Activated CD4-positive, alpha-beta T cell treated with anti-CD3 and anti-CD28 coated beads for 36 hours (primary cell): ENCODE measurements at regions not wholly inside any gene's neighbourhood (a gene's known extent, or its start where the extent isn't known, plus 50 kb on each side); places are given as distances from the start of the nearest gene placed in this dataset. TPM values are rescaled to one million over a fixed set of nuclear protein-coding genes. Genes with fewer than 3 reads are reported as not detected.

Source experiments
- microRNA-seq: library from miRNA; unstranded; fragments of <30 nt; microRNA quantifications from one replicate; pipeline ENCODE4 v1.2.0, GENCODE V29; 2021; ENCODE audit warnings: borderline replicate concordance

Small RNA genes lying in the stretch of these regions (microRNA-seq; reads per million reads assigned to microRNA genes)
- gene MIR4771-1 = not detected
